Subcutaneous abdominal adipose tissue (tissue), 5 donors: ENCODE measurements at regions not wholly inside any gene's neighbourhood (a gene's known extent, or its start where the extent isn't known, plus 50 kb on each side); places are given as distances from the start of the nearest gene placed in this dataset.

ENCODE experiments used
- H3K27ac ChIP-seq: one replicate; pipeline ENCODE4 v1.7.0; 2013; ENCODE audit warnings: low read depth, mild to moderate bottlenecking, inconsistent platforms, low read length, moderate library complexity
- H3K27me3 ChIP-seq, 5 donors: one replicate each; pipeline ENCODE4 v1.7.0; 2013; ENCODE audit warnings: low read length in 5 of 5, inconsistent platforms in 1 of 5; ENCODE audit not compliant: control insufficient read depth in 5 of 5, insufficient read depth in 4 of 5
- H3K36me3 ChIP-seq, 5 donors: one replicate each; pipeline ENCODE4 v1.7.0; 2013; ENCODE audit warnings: low read length in 5 of 5; ENCODE audit not compliant: control insufficient read depth in 5 of 5, insufficient read depth in 5 of 5
- H3K4me1 ChIP-seq, 5 donors: one replicate each; pipeline ENCODE4 v1.7.0; 2013; ENCODE audit warnings: low read length in 5 of 5, mild to moderate bottlenecking in 3 of 5, moderate library complexity in 1 of 5; ENCODE audit not compliant: control insufficient read depth in 5 of 5, insufficient read depth in 5 of 5
- H3K4me3 ChIP-seq, 5 donors: one replicate each; pipeline ENCODE4 v1.7.0; 2013; ENCODE audit warnings: low read length in 5 of 5, low read depth in 1 of 5
- H3K9ac ChIP-seq, 5 donors: one replicate each; pipeline ENCODE4 v1.7.0; 2013; ENCODE audit warnings: low read length in 5 of 5, mild to moderate bottlenecking in 4 of 5, moderate library complexity in 3 of 5
- H3K9me3 ChIP-seq, 5 donors: one replicate each; pipeline ENCODE4 v1.7.0; 2013; ENCODE audit warnings: low read length in 5 of 5; ENCODE audit not compliant: control insufficient read depth in 5 of 5
- donor health status: healthy.
- donor health status: healthy.
- donor health status: healthy.
- donor health status: healthy.
- donor health status: healthy.

GRCh38 chr7:19302731-19303130, 157.5 kb upstream of the FERD3L start:
- H3K27me3 ChIP-seq = no peaks in the 10 kb centered on the region
- H3K9me3 ChIP-seq = no peaks in the 10 kb centered on the region
- H3K9ac ChIP-seq = no peak overlapping the region
- no peak overlapping the region for H3K4me3 ChIP-seq
- no peaks in the 10 kb centered on the region for H3K36me3 ChIP-seq
- no peaks in the 10 kb centered on the region for H3K4me1 ChIP-seq
- H3K27ac ChIP-seq = no peak overlapping the region

- no peaks in the 10 kb centered on the region for H3K9me3 ChIP-seq
- H3K4me1 ChIP-seq = peaks cover 0 to 8% (median 7%) of the 10 kb centered on the region in 5 donors
- no peaks in the 10 kb centered on the region for H3K27me3 ChIP-seq
- no peaks in the 10 kb centered on the region for H3K36me3 ChIP-seq
- no peak overlapping the region for H3K27ac ChIP-seq
- no peak overlapping the region for H3K4me3 ChIP-seq
- no peak overlapping the region for H3K9ac ChIP-seq
These were observed 151.4 kb upstream of the FERD3L start for GRCh38 chr7:19296617-19297016.

- Histone ChIP-seq H3K9me3 (no peaks in the 10 kb centered on the region), H3K27ac (no peak overlapping the region), H3K4me1 (peaks cover 0 to 8% (median 7%) of the 10 kb centered on the region in 5 donors), H3K36me3 (no peaks in the 10 kb centered on the region), H3K4me3 (no peak overlapping the region), H3K27me3 (no peaks in the 10 kb centered on the region), H3K9ac (no peak overlapping the region)
These were observed 150.2 kb upstream of the FERD3L start for GRCh38 chr7:19295376-19295775.

GRCh38 chr7:19294619-19295018, 149.4 kb upstream of the FERD3L start:
- H3K4me3 ChIP-seq = peak overlapping the region in 4 of 5 donors; percentile 5 to 38 (median 24)

GRCh38 chr7:19293431-19293830, 148.2 kb upstream of the FERD3L start:
- Histone ChIP-seq H3K9ac (no peak overlapping the region), H3K27ac (no peak overlapping the region), H3K9me3 (no peaks in the 10 kb centered on the region), H3K27me3 (no peaks in the 10 kb centered on the region), H3K4me3 (no peak overlapping the region), H3K36me3 (no peaks in the 10 kb centered on the region), H3K4me1 (peaks cover 0 to 8% (median 7%) of the 10 kb centered on the region in 5 donors)

More at GRCh38 chr7:19294619-19295018, 149.4 kb upstream of the FERD3L start:
- no peaks in the 10 kb centered on the region for H3K36me3 ChIP-seq
- H3K27me3 ChIP-seq = no peaks in the 10 kb centered on the region
- no peak overlapping the region for H3K9ac ChIP-seq
- H3K27ac ChIP-seq = no peak overlapping the region
- no peaks in the 10 kb centered on the region for H3K9me3 ChIP-seq
- H3K4me1 ChIP-seq = peaks cover 0 to 8% (median 7%) of the 10 kb centered on the region in 5 donors

GRCh38 chr7:19290968-19291367, 145.7 kb upstream of the FERD3L start:
- Histone ChIP-seq H3K4me3 (no peak overlapping the region), H3K9ac (no peak overlapping the region), H3K36me3 (no peaks in the 10 kb centered on the region), H3K4me1 (peaks cover 0 to 8% (median 7%) of the 10 kb centered on the region in 5 donors), H3K27me3 (no peaks in the 10 kb centered on the region), H3K27ac (no peak overlapping the region), H3K9me3 (no peaks in the 10 kb centered on the region)

- H3K27me3 ChIP-seq = no peaks in the 10 kb centered on the region
- H3K4me3 ChIP-seq = no peak overlapping the region
- H3K9me3 ChIP-seq = no peaks in the 10 kb centered on the region
- H3K27ac ChIP-seq = no peak overlapping the region
- H3K9ac ChIP-seq = no peak overlapping the region
- peaks cover 0 to 8% (median 7%) of the 10 kb centered on the region in 5 donors for H3K4me1 ChIP-seq
- H3K36me3 ChIP-seq = no peaks in the 10 kb centered on the region
These were observed 144.8 kb upstream of the FERD3L start for GRCh38 chr7:19290066-19290465.

- Histone ChIP-seq H3K27me3 (no peaks in the 10 kb centered on the region), H3K4me3 (no peak overlapping the region), H3K27ac (no peak overlapping the region), H3K9ac (no peak overlapping the region), H3K4me1 (no peaks in the 10 kb centered on the region), H3K36me3 (no peaks in the 10 kb centered on the region), H3K9me3 (peaks cover 0 to 3% (median 0%) of the 10 kb centered on the region in 5 donors)
These were observed 139.5 kb upstream of the FERD3L start for GRCh38 chr7:19284596-19285300.

- peaks cover 0 to 8% (median 6%) of the 10 kb centered on the region in 5 donors for H3K9me3 ChIP-seq
- H3K4me3 ChIP-seq = no peak overlapping the region
- H3K9ac ChIP-seq = no peak overlapping the region
- H3K4me1 ChIP-seq = no peaks in the 10 kb centered on the region
- no peaks in the 10 kb centered on the region for H3K27me3 ChIP-seq
- no peaks in the 10 kb centered on the region for H3K36me3 ChIP-seq
- H3K27ac ChIP-seq = no peak overlapping the region
These were observed 138.9 kb upstream of the FERD3L start for GRCh38 chr7:19284136-19284535.

GRCh38 chr7:19275000-19275399, 129.8 kb upstream of the FERD3L start:
- H3K9me3 ChIP-seq = peaks cover 0 to 13% (median 6%) of the 10 kb centered on the region in 5 donors
- H3K27me3 ChIP-seq = no peaks in the 10 kb centered on the region
- no peak overlapping the region for H3K9ac ChIP-seq
- H3K4me1 ChIP-seq = no peaks in the 10 kb centered on the region
- H3K4me3 ChIP-seq = no peak overlapping the region
- H3K36me3 ChIP-seq = no peaks in the 10 kb centered on the region
- H3K27ac ChIP-seq = no peak overlapping the region
